ENCODE measurements at regions not wholly inside any gene's neighbourhood (a gene's known extent, or its start where the extent isn't known, plus 50 kb on each side); places are given as distances from the start of the nearest gene placed in this dataset.
"Not testable (repeated sequence)": the region's sequence is repeated elsewhere in the genome, so short reads cannot be mapped to it uniquely, and the experiment has no call there.

DNA sequence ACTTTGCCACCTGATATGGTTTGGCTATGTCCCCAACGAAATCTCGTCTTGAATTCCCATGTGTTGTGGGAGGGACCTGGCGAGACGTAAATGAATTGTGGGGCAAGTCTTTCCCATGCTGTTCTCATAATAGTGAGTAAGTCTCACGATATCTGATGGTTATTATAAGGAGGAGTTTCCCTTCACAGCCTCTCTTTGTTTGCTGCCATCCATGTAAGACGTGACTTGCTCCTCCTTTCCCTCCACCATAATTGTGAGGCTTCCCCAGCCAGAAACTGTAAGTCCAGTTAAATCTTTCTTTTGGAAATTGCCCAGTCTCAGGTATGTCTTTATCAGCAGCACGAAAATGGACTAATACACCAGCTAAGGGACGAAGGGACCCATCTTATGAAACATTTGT is 1303.3 kb downstream of the SUCLG1 start:
- no peak for DNase-seq (ENCODE audit: low spot score)

DNA sequence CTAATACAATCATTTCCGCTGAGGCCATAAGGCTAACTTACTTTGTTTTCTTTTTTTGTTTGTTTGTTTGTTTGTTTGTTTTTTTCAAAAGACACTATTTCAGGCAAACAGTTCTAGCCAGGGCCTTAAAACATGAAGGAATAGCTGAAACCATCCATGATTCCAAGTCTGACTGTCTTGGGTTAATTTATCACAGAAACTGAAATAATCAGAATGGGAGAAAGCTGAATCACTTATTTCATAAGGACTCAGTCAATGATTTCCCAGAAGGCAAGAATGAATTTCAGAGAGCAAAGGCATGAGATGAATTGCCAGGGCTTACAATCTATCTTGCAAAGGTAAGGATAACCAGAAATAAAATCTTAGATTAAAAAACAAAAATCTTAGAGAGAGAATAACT is 1315.1 kb downstream of the SUCLG1 start:
- DNase-seq (ENCODE audit: low spot score): no peak

DNA sequence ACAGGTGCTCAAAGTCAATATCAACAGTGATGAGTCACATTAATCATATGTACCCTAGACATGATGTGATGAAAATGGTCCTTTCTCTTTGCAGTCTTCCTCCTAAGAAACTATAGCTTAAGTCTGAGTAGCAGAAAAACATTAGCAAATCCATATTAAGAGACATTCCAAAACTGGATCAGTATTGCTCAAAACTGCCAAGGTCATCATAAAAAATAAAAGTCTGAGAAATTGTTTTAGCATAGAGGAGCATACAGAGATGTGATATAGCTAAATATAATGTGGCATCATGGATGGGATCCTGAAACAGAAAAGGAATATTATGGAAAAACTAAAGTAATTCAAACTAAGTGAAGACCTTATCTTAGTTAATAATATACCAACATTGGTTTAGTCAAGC is 1316.1 kb downstream of the SUCLG1 start:
- no peak for DNase-seq (ENCODE audit: low spot score)

DNA sequence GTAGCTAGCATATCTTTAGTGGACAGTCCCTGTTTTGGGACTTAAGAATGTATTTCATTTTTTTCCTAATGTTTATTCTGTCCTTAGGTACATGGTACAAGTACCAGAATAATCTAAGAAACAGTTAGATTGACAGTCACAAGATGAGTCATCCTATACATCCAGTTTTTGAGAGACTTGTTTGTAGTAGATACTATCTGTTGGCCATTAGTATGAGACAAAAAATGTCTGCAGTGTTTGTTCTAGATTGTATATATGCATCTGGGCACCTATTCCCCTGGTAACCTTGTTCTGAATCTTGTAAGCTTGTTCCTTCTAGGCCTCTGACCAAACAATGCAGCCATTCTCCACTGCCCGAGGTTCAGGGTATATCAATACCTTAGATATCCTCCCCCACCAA is 1343.5 kb downstream of the SUCLG1 start:
- DNase-seq (ENCODE audit: low spot score): no peak

DNA sequence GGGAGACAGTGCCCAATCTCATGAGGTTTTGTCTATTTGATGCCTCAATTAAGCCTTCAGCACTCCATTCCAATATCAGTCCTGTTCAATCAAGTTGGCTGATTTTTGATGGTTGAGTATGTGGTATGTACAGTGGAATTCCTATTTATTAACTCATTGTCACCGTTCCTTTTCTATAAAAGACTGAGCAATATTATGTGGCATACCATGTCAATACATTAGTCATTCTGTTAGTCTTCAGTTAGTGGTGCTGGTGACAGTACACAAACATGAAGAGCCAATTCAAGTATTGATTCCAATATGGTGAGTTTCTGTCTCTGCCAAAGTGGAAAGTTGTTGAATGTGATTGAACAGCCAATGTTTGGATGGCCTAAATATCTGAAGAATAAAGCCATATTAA is 1343.9 kb downstream of the SUCLG1 start:
- DNase-seq (ENCODE audit: low spot score): no peak

DNA sequence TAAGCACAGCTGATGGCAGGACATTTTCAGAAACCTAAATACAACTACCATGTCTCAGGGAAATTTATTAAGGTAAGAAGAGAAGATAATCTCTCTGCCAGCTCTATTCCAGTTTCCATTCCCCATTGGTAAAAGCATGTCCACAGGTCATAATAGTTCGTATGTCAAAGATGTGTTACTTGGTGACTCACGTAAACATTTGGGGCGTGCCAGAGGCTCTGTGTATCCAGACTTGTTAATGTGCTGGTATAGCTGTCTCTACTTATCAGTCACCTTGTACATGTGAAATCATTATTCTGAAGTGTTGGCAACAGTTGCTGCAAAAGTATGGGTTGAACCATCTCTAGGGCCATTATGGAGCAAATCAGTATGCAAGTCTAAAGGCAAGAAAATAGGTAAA is 1345.1 kb downstream of the SUCLG1 start:
- no peak for DNase-seq (ENCODE audit: low spot score)

DNA sequence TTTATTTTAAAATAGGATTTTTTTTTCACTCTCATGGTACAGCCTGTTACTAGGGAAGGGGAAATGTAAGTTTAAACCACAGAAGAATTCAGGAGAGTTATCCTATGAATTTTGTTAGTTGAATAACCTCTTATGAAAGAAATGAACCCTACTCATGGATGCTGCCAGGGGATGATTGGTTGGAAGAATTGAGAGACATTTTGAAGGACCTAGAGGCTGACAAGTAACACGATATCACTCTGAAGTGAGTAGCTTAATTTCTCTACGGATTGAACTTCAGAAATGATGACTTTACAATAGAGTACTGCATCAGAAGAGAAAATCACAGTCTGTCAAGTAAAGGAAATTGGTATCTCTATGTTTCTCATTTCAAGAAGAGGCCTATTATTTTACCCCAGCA is 1346.2 kb downstream of the SUCLG1 start:
- DNase-seq (ENCODE audit: low spot score): no peak

DNA sequence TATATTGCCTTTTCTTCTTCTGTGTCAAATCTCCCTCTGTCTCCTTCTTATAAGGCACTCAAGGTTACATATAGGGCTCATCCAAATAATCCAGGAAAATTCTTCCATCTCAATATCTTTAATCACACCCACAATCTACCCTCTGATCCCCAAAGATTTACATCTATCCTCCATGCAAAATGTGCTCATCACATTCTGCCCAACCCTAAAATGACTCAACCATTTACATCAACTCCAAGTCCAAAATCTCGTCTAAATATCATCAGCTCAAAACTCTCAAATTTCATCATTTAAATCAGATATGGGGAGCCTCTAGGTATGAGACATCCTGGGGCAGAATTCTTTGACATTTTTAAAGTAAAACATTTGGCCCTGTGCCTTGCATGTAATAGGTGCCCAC is 1349.8 kb downstream of the SUCLG1 start:
- no peak for DNase-seq (ENCODE audit: low spot score)

DNA sequence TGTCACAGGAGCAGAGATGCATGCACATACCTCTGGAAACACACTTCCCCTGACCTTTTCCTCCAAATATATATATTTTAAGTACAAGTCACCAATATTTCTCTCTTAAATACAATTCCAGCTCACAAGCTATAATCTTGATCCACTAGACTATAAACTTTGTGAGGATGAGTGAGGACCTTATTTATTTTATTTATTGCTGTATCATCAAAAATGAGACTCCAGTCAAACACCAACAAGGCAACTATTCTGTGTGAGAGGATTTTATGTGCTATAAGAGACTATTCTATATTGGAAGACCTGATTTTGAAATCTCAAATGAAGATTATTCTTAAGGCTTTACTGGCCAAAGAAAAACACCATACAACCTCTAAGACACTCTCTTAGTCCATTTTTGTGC is 1352.2 kb downstream of the SUCLG1 start:
- no peak for DNase-seq (ENCODE audit: low spot score)

DNA sequence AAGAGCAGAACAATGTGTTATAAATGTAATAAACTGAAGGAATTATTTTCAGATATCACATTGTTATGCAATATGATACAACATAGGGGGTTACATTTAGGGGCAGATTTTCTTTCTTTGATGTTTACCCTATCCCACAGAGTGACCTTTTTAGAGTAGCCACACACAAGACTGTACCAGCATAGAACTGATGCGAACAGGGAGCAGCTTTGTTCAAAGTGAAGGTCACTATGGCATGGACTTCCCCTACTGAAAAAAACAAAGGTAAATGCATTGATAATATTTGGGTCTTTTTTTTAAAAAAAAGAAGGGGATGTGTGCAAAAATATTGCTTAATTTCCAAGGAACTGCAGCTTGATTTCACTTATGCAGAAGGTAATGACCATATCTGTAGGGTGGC is 1354.9 kb downstream of the SUCLG1 start:
- no peak for DNase-seq (ENCODE audit: low spot score)

DNA sequence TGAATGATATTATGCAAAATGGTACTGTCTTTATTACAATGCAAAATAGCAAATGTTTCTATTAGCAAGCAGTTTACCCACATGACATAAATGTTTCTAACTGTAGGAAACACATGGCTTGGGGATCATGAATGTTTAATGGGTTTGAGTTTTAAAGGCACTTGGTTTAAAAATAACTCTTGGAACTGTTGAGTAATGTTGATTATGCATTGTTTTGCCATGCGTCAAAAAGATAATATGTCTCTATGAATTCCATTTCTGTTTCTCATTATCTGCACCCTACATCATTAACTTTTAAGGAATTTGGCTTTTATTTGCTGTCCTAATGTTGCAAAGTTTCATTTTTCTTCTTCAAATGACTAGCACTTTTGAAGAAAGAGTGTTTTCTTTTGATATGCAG is 1355.5 kb downstream of the SUCLG1 start:
- DNase-seq (ENCODE audit: low spot score): no peak

DNA sequence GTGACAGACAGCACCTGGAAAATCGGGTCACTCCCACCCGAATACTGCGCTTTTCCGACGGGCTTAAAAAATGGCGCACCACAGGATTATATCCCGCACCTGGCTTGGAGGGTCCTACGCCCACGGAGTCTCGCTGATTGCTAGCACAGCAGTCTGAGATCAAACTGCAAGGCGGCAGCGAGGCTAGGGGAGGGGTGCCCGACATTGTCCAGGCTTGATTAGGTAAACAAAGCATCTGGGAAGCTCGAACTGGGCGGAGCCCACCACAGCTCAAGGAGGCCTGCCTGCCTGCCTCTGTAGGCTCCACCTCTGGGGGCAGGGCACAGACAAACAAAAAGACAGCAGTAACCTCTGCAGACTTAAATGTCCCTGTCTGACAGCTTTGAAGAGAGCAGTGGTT is 1370.0 kb downstream of the SUCLG1 start:
- not testable (repeated sequence) for DNase-seq (ENCODE audit: low spot score)

DNA sequence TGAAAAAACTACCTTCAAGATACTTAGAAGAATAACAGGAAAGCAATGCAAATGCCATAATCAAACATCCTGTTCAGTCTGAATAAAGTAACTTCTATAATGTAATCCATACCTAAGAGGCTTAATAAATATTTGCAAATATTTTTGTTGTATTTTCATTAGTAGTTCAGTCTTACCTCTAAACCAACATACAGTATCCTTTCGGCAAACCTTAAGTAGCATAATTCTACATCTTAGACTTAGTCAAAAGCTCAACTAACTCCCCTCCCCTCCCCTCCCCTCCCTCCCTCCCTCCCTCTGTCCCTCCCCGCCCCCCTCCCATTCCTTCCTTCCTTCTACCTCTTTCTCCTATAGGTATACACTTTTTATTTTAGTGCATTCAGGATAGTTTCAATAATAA is 1373.2 kb downstream of the SUCLG1 start:
- no peak for DNase-seq (ENCODE audit: low spot score)

DNA sequence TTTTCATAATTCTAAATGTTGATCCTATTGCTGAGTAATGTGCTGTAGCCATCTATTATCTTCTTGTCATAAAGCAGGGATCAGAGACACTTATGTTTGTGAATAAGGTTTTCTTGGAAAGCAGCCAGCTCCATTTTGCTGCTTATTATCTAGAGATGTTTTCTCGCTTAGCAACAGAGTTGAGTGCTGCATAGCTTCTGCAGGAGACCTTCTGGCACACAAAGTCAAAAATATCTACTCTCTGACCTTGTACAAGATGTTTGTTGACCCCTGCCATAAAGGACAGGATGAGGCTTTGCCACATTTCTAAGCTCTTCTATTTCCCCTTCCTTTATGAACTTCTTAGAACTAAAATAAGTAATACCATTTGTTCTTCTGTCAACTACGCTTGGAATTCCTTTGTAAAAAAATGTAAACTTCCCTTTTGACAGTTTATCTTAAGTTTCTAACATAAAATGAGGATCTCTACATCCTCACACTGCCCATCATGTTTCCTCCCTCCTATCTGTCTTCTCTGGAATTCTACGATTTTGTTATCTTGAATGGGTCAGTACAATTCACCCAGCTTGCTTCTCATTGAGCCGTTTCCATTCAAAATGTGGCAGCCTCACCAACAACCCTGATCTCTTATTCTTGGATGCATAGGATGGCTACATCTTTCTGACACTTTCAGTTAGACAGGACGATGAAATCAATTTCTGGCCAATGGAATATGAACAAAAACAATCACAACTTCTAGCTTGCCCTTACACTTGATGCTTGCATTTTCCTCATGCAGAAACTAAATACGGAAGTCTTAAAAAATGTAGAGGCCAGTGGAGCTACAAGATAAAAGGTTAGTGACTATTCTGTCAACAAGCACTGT is 1377.0 kb downstream of the SUCLG1 start:
- no peak for DNase-seq (ENCODE audit: low spot score)

DNA sequence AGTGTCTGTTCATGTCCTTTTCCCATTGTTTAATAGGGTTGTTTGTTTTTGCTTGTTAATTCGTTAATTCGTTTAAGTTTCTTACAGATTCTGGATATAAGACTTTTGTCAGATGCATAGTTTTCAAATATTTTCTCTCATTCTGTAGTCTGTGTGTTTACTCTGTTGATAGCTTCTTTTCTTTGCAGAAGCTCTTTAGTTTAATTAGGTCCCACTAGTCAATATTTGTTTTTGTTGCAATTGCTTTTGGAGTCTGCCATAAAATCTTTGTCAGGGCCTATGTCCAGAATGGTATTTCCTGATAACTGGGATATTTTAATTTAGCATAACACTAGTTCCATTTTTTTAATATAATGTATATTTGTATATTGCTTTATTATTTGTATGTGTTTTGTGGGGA is 1380.1 kb downstream of the SUCLG1 start:
- DNase-seq (ENCODE audit: low spot score): no peak

DNA sequence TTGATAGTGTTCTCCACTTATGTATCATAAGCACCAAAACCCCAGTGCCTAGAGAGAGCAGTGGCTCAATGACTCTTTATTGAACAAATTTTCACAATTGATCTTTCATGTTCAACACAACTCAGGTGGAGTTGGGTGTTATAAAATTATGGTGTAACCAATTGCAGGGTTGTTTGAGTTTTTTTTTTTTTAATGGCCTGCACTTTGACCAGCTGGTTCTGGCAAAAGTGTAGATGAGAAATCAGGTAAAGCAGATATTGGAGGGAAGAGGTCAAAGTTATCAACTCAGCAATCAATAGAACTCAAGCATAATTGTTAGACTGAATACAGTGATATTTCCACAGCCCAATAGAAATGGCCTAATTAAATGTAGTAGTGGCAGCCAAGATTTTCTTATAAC is 1386.3 kb downstream of the SUCLG1 start:
- DNase-seq (ENCODE audit: low spot score): no peak

DNA sequence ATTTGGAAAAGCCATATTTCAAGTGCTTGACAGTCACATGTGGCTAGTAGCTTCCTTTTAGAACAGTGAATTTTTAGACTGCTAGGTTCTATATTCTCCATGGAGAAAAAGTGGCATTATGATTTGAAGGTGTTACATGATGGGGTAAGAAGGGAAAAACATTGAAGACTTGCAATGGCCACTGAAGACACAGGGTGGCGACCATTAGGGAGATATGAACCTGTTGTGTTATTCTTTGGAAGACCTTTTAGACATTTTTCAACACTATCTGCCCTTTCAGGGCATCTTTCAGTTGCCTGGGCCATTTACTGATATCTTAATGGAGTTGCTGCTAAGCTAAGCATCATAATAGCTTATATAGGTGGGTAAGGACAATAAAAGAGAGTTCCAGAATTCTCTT is 1387.2 kb downstream of the SUCLG1 start:
- DNase-seq (ENCODE audit: low spot score): no peak

DNA sequence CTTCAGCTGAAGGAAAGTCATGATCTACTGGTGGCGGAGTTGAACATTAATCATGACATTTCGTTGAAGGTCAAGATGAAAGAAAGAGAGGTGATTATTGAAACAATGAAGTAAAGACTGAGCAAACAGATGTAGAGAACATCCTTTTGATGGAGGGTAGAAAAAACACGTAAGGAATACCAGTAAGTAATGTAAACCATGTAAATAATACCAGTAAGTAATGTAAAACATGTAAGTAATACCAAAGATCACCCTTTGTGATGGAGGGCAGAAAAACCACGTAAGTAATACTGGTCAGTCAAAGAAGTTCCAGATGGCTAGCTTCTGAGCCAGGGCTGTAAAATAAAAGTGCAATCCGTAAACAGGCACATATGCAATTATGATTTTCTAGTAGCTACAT is 1387.7 kb downstream of the SUCLG1 start:
- no peak for DNase-seq (ENCODE audit: low spot score)

DNA sequence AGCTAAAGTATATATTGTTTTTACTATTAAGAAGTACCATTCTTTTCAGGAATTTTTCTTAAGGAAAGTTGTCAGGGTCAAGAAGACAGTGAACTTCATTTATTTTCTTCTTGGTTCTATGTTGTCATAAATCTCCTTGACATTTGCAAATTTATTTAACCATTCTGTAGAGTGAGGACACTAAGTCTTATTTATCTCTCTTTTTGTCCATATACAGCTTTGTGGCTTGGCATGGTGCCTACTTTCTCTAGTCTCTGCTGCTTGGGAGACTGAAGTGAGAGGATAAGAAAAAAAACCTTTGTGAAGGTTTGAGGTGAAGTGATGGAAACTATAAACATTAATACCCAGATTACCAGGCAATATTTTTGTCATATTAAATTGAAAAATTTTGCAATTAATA is 1389.4 kb downstream of the SUCLG1 start:
- DNase-seq (ENCODE audit: low spot score): no peak

DNA sequence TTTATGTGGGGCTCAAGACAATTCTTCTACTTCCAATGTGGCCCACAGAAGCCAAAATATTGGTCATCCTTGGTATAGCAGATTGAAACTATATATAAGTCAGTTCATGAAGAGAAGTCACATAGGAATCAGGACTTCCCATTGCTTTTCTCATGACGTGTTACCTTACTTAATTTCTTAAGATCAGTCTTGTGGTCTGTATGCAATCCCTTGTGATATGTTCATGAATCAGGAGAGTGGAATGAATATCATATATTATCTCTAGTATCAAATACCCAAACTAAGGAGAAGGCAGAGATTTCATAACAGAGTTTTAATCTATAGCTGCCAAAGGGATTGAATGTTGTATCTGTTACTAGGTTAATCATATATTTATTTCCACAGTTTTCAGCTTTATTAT is 1390.4 kb downstream of the SUCLG1 start:
- DNase-seq (ENCODE audit: low spot score): no peak

DNA sequence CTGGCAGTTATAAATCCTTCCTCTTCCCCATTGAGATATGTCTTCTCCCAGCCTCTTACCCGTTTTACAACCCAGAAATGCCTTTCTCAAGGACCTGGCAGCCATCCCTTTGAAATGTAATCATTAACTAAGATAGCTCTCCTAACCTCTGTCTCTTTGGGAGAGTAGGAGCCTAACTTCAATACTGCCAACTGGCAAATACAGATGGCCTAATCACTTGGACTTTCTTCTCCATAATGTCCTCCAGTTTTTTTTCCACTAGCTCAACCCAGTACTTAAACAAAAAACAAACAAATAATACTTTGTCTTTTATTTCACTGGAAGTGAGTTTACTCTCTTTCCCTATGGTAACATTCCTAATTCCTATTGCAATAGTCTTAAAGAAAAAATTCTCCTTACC is 1391.1 kb downstream of the SUCLG1 start:
- no peak for DNase-seq (ENCODE audit: low spot score)

DNA sequence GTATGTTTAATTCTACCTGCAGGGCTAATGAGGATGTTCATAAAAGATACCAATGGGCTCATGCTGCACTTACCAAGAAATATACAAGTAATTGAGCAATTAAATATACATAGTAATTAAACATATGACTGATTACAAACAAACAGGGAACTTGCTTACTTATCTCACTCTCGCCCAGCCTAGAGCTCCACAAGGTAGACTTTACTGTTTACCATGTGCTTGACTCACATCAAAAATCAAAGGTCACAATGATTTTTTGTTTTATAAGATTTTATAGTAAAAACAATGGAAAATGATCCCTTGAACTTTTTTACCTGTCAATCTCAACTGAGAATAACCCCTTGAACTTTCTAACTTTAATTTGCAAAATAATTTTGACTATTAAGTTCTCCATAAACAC is 1395.1 kb downstream of the SUCLG1 start:
- no peak for DNase-seq (ENCODE audit: low spot score)

DNA sequence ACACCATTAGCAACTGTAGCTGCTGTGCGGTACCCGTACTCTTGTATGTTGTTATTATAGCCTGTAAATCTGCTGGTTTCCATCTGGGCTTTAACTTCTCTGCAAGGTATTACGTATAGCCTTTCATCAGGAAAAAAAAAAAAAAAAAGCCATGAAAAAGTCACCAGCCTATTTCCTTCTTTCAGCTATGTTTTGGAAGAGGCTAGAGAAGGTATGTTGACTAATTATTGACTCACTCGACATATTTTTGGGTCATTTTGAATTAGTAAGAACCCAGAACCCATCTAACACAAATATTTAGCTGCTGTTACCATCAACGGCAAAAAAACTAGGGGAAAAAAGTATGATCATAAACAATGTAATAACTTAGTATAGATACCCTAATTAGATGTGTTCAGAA is 1395.6 kb downstream of the SUCLG1 start:
- DNase-seq (ENCODE audit: low spot score): no peak

DNA sequence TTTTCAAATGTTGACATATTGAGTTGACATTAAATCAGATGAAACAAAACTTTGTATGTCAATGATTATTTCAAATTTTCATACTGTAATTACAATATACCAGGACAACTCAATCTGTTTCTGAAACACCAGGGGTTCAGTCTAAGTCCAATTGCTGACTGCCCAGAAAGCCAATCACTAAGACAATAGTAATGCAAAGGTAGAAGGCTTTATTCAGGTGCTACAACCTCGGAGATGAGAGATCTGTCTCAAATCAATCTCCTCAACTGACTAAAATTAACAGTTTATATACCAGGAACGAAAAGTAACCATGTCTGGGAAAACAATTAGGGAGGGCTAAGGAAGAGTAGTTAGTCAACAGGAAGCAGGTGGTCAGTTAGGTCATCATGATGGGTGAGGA is 1400.4 kb downstream of the SUCLG1 start:
- DNase-seq (ENCODE audit: low spot score): no peak
